ENCODE measurements at regions not wholly inside any gene's neighbourhood (a gene's known extent, or its start where the extent isn't known, plus 50 kb on each side); places are given as distances from the start of the nearest gene placed in this dataset.
"Not testable (repeated sequence)": the region's sequence is repeated elsewhere in the genome, so short reads cannot be mapped to it uniquely, and the experiment has no call there.

DNA sequence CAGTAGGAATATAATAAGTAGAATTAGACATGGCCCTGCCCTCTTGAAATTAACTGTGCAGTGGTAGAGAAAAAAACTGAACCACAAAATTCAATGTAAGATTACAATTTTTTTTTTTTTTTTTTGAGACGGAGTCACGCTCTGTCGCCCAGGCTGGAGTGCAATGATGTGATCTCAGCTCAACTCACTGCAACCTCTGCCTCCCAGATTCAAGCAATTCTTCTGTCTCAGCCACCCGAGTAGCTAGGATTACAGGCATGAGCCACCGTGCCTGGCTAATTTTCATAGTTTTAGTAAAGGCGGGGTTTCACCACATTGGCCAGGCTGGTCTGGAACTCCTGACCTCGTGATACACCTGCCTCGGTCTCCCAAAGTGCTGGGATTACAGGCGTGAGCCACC, 864.3 kb downstream of the EFNB2 start:
- TF ChIP-seq, protein P1, sequence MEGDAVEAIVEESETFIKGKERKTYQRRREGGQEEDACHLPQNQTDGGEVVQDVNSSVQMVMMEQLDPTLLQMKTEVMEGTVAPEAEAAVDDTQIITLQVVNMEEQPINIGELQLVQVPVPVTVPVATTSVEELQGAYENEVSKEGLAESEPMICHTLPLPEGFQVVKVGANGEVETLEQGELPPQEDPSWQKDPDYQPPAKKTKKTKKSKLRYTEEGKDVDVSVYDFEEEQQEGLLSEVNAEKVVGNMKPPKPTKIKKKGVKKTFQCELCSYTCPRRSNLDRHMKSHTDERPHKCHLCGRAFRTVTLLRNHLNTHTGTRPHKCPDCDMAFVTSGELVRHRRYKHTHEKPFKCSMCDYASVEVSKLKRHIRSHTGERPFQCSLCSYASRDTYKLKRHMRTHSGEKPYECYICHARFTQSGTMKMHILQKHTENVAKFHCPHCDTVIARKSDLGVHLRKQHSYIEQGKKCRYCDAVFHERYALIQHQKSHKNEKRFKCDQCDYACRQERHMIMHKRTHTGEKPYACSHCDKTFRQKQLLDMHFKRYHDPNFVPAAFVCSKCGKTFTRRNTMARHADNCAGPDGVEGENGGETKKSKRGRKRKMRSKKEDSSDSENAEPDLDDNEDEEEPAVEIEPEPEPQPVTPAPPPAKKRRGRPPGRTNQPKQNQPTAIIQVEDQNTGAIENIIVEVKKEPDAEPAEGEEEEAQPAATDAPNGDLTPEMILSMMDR (conservative IDR thresholded peaks at IDR 0.05 in 1 of 2, IDR thresholded peaks at IDR 0.05 in 1 of 2; ENCODE audit: low read depth in 1 of 2, low read length in 2 of 2): not testable (repeated sequence)
- not testable (repeated sequence) for TF ChIP-seq EZH2 (IDR thresholded peaks at IDR 0.05; ENCODE audit: low read length, missing control alignments)
